Heart left ventricle (tissue), 16 donors: ENCODE measurements at regions not wholly inside any gene's neighbourhood (a gene's known extent, or its start where the extent isn't known, plus 50 kb on each side); places are given as distances from the start of the nearest gene placed in this dataset.

Experiments used
- ATAC-seq, 4 donors: fragments of 200-7000 bp; cut with Tn5 transposase; one replicate each; pipeline ENCODE4 v1.9.1; 2020 to 2022; ENCODE audit warnings: moderate library complexity in 4 of 4, mild to moderate bottlenecking in 3 of 4, moderate number of reproducible peaks in 1 of 4
- DNase-seq, 5 donors: peaks; one replicate each; pipeline ENCODE4 v3.0.0-alpha.2; 2020
- H3K27ac ChIP-seq, 12 donors: fragments of 200-600 bp; sonication (generic) in 4 of 12; one replicate each; pipeline versions ENCODE4 v1.5.0 to v1.8.0; 2016 to 2022; ENCODE audit warnings: mild to moderate bottlenecking in 2 of 12
- H3K27me3 ChIP-seq, 9 donors: fragments of 200-600 bp; sonication (generic) in 2 of 9; one replicate each; pipeline versions ENCODE4 v1.5.1 to v1.8.0; 2016 to 2022; ENCODE audit warnings: mild to moderate bottlenecking in 3 of 9
- H3K36me3 ChIP-seq, 9 donors: fragments of 200-600 bp; sonication (generic) in 2 of 9; one replicate each; pipeline versions ENCODE4 v1.5.0 to v1.8.0; 2018 to 2022; ENCODE audit warnings: mild to moderate bottlenecking in 2 of 9
- H3K4me1 ChIP-seq, 12 donors: fragments of 200-600 bp; sonication (generic) in 4 of 12; one replicate each; pipeline versions ENCODE4 v1.5.0 to v1.8.0; 2016 to 2022; ENCODE audit warnings: mild to moderate bottlenecking in 3 of 12
- H3K4me3 ChIP-seq, 12 donors: fragments of 200-600 bp; sonication (generic) in 4 of 12; one replicate each; pipeline versions ENCODE4 v1.5.0 to v1.8.0; 2017 to 2022; ENCODE audit warnings: mild to moderate bottlenecking in 9 of 12, moderate library complexity in 4 of 12
- H3K9me3 ChIP-seq, 12 donors: fragments of 200-600 bp; sonication (generic) in 4 of 12; one replicate each; pipeline versions ENCODE4 v1.5.0 to v1.8.0; 2016 to 2022; ENCODE audit warnings: mild to moderate bottlenecking in 1 of 12
- POLR2A ChIP-seq, 2 donors: fragments of 450-650 bp; IDR thresholded peaks; one replicate each; pipeline ENCODE4 v1.6.1; 2017; ENCODE audit warnings: antibody characterized with exemption in 2 of 2, mild to moderate bottlenecking in 2 of 2, moderate library complexity in 2 of 2
- whole genome bisulfite sequencing, 4 donors: extraction: QIAGEN DNeasy Blood & Tissue Kit in 2 of 4; methylation state at CpG; one replicate each; pipeline versions ENCODE4 v1.1.5 to v1.1.7; 2013 to 2018; 5-methylcytosine and 5-hydroxymethylcytosine counted together
- intact Hi-C, 10 donors: fragments of 100-400 bp; cut with DNase I; formaldehyde crosslinking; loops; one replicate each; pipeline versions ENCODE4 v1.11.1 to v1.14.2; 2022
- TF ChIP-seq, protein P1 (sequence below), 12 donors: fragments of 200-600 bp; sonication (generic) in 4 of 12; IDR thresholded peaks; one replicate each; pipeline versions ENCODE4 v1.5.0 to v1.8.0; 2018 to 2022; ENCODE audit warnings: antibody characterized with exemption in 12 of 12, mild to moderate bottlenecking in 5 of 12
- donor health status: ischemic (EF 13 %, LVEDD 7.1; RV severe dilation, severe dysfunction).
- donor health status: healthy with polysubstance abuse.
- donor health status: DM: no; HTN: yes; CAD: no.
- donor health status: DM: no; HTN: no; CAD: no.
- donor health status: ischemic (EF 25% LVEDD 6.9; RV normal size, moderate dysfunction).
- donor health status: ischemic (EF 25% LVEDD 5.7; RV mildly dilated, moderate dysfunction).
- donor health status: healthy.
- donor health status: DM: yes; HTN: yes; CAD: no.
- donor health status: ischemic (EF 35%, LVEDD 5.7; RV mildly dilated, moderate dysfunction).
- donor health status: nonischemic (EF 11% LVEDD 7.7; RV severe dilation, severe dysfunction).
- donor health status: DM: yes; HTN: yes; CAD: no.
- donor health status: PGD.
- donor health status: ischemic (EF 29% LVEDD 5.4; RV normal size, mild dysfunction).
- donor health status: nonischemic (EF 23%, LVEDD 6.1; RV moderate dilation, normal function).

GRCh38 chr21:14844001-14844400 lies 220.8 kb downstream of the NRIP1 start:
- intact Hi-C loops: no loop called here
- Histone ChIP-seq H3K4me3 (no peak overlapping the region), H3K36me3 (no peaks in the 10 kb centered on the region), H3K4me1 (no peaks in the 10 kb centered on the region), H3K27ac (no peak overlapping the region), H3K27me3 (no peaks in the 10 kb centered on the region), H3K9me3 (peaks cover 0 to 11% (median 0%) of the 10 kb centered on the region in 12 donors)
- DNase-seq: no peak
- TF ChIP-seq, protein P1, sequence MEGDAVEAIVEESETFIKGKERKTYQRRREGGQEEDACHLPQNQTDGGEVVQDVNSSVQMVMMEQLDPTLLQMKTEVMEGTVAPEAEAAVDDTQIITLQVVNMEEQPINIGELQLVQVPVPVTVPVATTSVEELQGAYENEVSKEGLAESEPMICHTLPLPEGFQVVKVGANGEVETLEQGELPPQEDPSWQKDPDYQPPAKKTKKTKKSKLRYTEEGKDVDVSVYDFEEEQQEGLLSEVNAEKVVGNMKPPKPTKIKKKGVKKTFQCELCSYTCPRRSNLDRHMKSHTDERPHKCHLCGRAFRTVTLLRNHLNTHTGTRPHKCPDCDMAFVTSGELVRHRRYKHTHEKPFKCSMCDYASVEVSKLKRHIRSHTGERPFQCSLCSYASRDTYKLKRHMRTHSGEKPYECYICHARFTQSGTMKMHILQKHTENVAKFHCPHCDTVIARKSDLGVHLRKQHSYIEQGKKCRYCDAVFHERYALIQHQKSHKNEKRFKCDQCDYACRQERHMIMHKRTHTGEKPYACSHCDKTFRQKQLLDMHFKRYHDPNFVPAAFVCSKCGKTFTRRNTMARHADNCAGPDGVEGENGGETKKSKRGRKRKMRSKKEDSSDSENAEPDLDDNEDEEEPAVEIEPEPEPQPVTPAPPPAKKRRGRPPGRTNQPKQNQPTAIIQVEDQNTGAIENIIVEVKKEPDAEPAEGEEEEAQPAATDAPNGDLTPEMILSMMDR (IDR thresholded peaks at IDR 0.05): no peak
- TF ChIP-seq POLR2A (IDR thresholded peaks at IDR 0.05): no peak
- no peak for ATAC-seq

- Histone ChIP-seq H3K36me3 (no peaks in the 10 kb centered on the region), H3K4me1 (no peaks in the 10 kb centered on the region), H3K4me3 (no peak overlapping the region), H3K27ac (no peak overlapping the region), H3K27me3 (no peaks in the 10 kb centered on the region), H3K9me3 (peaks cover 0 to 11% (median 0%) of the 10 kb centered on the region in 12 donors)
- intact Hi-C loops: no loop called here
- TF ChIP-seq POLR2A (IDR thresholded peaks at IDR 0.05): no peak
- TF ChIP-seq, protein P1 (IDR thresholded peaks at IDR 0.05): no peak
- 78 to 87% (median 83%) methylated on average over 3 of the region's 3 CpGs for WGBS, 4 donors
- DNase-seq (no peak), ATAC-seq (no peak)
Measured at GRCh38 chr21:14842601-14843000, 222.2 kb downstream of the NRIP1 start.

GRCh38 chr21:14841511-14842472 lies 223.0 kb downstream of the NRIP1 start:
- TF ChIP-seq, protein P1 (IDR thresholded peaks at IDR 0.05): no peak
- no peak for TF ChIP-seq POLR2A (IDR thresholded peaks at IDR 0.05)
- ATAC-seq: no peak
- no peaks in the 10 kb centered on the region for H3K36me3 ChIP-seq

GRCh38 chr21:14838400-14838799 lies 226.4 kb downstream of the NRIP1 start:
- peaks cover 0 to 2% (median 0%) of the 10 kb centered on the region in 12 donors for H3K9me3 ChIP-seq
- H3K27ac ChIP-seq: no peak overlapping the region
- WGBS, 4 donors: 26 to 40% (median 33%) methylated on average over 3 of the region's 3 CpGs
- H3K4me3 ChIP-seq: no peak overlapping the region
- no peaks in the 10 kb centered on the region for H3K4me1 ChIP-seq
- ATAC-seq: no peak
- TF ChIP-seq, protein P1 (IDR thresholded peaks at IDR 0.05): no peak
- TF ChIP-seq POLR2A (IDR thresholded peaks at IDR 0.05): no peak
- DNase-seq: no peak
- no peaks in the 10 kb centered on the region for H3K36me3 ChIP-seq
- intact Hi-C loops: no loop called here
- no peaks in the 10 kb centered on the region for H3K27me3 ChIP-seq

More at GRCh38 chr21:14841511-14842472, 223.0 kb downstream of the NRIP1 start:
- intact Hi-C loops: no loop called here
- H3K4me3 ChIP-seq: no peak overlapping the region
- peak in 1 of 5 donors; percentile 55 for DNase-seq
- no peaks in the 10 kb centered on the region for H3K27me3 ChIP-seq
- no peaks in the 10 kb centered on the region for H3K4me1 ChIP-seq
- H3K27ac ChIP-seq: no peak overlapping the region
- 92 to 97% (median 97%) methylated on average over 41 to 51 of the region's 51 CpGs for WGBS, 4 donors
- H3K9me3 ChIP-seq: peaks cover 0 to 11% (median 0%) of the 10 kb centered on the region in 12 donors
